SIG-M5 treated with dmso at 0.1 percent for 504 hours (cell line): ENCODE measurements at regions not wholly inside any gene's neighbourhood (a gene's known extent, or its start where the extent isn't known, plus 50 kb on each side); places are given as distances from the start of the nearest gene placed in this dataset.

ENCODE experiments used
- DNase-seq: peaks from one replicate; lab custom pipeline; 2025; ENCODE audit not compliant: unreplicated experiment; lab: John Stamatoyannopoulos, UW

DNA sequence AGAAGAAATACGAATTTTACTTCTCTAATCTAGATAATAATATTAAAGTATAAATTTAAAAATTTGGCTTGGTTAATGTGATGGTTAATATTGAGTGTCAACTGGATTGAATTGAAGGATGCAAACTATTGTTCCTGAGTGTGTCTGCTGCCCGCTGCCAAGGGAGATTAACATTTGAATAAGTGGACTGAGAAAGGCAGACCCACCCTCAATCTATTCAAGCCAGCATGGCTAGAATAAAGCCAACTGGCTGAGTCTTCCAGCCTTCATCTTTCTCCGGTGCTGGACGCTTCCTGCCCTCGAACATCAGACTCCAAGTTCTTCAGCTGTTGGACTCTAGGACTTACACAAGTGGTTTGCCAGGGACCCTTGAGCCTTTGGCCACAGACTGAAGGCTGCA is 152.7 kb downstream of the TBXT start:
- DNase-seq, result no peak

DNA sequence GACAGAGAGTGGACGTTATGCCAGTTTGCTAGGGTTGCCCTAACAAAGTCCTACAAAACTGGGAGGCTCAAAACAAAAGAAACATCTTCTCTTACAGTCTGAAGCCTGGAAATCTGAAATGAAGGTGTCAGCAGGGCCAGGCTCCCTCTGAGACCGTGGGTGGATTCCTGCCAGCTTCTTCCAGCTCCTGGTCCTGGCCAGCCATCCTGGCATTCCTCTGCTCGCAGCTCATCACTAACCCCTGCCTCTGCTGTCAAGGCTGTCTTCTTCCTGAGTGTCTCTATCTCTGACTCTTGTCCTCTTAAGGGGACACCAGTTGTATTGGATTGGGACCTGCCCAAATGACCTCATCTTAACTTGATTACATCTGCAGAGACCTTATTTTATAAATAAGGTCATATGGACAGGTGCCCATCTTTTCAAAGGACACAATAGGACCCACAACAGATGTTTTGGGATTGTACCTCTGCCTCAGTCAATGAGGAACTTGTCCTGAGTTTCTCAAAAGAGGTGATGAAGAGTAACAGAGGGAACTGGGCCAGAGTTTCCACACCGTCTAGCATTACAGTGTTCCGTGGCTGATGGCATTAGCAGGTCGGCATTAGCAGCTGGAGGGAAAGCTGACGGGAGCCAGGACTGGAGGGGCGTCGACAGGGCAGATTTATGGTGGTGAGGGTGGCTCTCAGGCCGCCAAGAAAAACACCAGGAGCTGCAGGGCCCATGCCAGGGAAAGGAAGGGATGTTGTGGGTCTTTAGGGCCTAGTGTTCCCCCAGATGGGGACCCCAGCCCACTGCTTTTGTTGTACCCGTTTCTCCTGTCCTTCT is 157.3 kb downstream of the TBXT start:
- DNase-seq, result no peak

DNA sequence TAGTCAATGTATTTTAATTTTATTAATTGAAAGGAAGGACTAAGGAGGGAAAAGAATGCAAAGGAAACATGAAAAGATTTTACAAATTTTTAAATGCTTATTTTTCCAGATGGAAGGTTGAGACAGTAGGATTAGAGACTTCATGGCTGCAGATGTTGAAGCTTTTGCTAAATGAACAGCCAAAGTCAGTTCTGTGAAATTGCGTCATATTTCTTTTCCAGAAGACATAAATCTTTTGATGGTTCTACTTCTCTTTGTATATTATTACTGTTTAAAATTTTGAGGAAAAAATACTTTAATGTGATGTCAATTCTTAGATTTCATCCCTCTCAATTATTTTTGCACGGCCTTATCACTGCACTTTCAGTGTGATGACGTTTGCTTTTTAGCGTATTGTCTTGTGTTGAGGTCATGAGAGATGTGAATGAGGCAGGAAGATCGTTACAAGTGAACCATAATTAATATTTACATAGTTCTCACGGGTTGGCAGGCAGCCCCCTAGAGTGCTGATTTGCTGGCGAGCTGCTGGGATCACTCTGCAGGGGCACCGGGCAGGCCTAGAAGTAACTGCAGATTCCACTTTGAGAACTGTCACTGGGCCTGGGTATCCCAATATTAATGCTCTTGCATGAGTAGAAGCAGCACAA is 158.1 kb downstream of the TBXT start:
- no peak for DNase-seq

DNA sequence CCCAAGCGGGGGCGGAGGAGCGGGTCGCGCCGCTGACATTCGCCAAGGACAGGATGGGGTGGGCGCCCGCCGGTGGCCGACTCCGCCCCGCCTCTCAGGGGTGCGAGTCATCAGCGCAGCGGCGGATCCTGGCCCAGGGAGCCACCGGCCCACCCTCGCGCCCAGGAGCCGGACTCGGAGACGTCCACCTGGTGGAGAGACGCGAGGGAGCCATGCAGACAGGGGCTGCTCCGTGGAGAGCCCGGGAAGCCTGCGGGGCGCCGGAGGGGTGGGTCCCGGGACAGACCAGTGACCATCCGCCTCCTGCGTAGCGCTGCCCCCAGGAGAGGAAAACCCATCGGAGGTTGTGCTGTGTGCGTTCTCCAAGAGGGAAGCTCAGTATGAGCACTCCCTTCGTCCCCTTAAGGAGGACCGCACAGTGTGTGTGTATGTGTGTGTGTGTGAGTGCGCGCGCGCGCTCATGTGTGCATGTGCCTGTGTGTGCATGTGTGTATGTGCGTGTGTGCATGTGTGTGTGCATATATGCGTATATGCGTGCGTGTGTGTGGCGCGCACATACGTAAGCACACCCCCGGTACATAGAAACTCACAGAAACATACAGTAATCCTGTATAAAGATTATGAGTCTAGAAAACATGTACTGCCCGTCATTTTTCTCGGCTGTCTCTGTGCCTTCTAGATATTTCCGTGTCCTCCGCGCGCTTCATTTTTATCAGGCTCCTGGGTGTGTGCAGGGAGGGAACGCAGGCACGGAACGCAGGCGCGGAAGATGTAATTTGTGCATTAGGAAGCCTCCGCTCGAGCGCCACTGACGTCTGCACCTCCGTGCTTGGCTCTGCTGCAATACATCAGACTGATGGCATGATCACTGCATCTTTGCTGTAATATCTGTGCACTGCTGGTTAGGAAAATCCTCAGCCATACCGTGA is 158.9 kb downstream of the TBXT start:
- DNase-seq, result no peak

DNA sequence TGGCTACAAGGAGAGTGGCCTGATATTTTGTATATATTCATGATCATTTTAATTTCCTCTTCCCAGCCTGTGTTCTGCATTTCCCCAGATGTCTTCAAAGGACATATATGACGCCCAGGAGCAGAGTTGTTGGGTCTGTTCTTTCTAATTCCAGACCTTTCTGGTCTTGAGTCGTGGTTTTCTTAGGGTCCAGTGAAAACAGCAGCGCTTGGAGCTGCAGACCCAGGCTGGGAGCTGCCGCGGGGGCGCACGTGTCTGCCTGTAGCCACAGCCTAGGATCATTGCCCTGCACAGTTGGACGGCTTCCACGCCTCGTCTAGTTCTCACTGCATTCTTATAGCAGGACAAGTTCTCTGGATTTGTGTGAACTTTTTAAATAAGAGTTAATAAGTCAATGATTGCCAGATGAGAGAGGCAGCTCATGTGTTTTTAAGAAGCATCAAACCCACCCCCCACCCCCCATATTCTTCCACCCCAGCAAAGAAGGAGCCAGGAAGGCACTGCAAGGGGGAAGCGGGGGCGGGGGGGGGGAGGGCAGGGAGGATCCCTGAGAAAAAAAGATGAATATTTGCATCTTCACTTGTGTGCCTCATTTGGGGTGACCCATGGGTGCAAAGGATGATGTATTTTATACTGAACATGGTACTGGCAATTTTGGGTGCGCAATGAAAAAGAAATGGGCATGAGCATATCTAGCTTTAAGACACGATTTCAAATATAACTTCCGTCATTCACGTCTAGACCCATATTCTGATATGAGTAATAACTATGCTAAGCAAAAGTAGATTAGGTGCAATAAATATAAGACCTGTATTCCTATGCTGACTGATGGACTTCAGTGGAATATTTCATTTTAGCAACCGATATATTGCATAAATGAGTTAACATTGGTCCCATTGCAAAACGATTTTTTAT is 160.0 kb downstream of the TBXT start:
- no peak for DNase-seq

DNA sequence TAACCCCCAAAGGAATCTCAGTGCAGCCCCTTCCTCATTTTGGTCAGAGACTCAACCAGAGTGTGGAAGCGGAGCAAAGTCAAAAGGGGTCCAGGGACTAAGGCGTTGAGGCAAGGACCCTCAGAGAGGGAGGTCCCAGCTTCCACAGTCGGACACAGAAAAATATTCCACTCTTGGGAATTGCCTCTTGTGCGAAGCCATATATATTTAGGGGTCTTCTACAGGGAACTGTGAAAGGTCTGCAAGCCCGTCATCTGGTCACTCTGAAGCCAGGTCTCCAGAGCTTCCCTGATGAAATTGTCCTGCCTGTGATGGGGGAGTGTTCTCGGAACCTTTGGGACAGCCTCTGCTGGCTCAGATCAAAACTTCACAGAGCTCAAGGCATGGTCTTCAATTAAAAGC is 160.8 kb downstream of the TBXT start:
- no peak for DNase-seq

DNA sequence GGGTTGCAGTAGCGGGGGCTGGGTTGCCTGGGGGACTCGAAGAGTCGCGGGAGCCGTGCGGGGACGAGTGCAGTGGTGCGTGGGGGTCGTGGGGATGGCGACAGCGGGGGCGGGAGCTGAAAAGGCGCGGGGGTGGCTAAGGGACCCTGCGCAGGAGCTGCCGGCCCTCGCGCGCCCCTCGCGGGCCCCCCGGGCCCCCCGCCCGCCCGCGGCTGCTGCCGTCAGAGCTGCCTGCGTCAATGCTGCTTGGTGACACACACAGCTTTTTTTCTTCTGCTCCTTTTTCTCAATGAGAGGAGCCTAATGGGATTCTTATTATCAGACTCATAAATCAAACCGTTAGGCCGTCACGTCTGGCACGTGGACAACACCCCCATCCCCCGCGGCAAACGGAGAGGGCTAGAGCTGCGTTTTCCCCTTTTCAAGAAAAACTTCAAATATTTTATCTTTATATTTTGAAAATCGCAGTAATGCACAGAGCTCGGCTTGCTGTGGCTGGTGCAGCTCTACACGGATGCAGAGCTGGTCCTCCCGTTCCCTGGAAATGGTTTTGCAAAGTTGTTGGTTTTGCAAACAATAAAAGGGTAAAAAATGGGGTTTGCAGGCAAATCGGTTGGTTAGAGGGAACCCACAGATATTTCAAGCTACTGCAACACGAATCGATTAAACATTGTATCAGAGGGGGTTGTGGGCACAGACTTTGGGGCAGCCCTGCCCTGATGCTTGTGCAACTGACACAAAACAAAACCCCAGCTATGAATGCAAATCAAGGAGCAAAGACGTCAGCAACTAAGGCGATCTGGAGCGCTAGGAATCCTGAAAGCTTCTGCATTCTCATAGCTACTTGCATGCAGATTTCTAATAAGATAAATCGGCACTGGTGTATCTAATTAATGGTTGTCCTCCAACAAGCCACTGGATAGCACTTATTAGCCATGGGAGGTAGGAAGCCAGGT is 161.4 kb downstream of the TBXT start:
- no peak for DNase-seq

DNA sequence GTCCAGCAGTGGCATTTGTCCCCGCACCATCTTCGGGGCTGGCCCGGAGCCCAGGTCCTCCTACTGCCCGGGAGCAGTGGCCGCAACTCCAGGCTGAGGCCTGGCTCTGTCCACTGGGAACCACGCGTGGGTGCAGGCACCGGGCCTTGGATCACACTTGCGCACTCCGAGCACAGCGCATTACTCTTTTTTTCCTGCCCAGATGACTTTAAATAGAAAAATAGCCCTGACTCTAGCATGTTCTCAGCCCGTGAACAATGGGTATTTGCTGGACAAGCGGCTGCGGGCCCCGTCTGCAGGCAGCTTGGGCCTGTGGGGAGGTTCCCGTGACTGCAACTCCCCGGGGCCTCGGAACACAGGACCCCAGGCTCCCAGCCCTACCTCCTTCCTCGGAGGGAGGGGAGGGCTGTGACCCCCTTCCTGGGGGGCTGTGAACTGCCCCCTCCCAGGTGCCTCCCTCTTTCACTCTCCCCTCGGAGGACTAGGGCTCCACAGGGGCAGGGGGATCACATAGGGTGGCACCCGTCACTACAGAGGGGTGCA is 162.2 kb downstream of the TBXT start:
- DNase-seq, result no peak

DNA sequence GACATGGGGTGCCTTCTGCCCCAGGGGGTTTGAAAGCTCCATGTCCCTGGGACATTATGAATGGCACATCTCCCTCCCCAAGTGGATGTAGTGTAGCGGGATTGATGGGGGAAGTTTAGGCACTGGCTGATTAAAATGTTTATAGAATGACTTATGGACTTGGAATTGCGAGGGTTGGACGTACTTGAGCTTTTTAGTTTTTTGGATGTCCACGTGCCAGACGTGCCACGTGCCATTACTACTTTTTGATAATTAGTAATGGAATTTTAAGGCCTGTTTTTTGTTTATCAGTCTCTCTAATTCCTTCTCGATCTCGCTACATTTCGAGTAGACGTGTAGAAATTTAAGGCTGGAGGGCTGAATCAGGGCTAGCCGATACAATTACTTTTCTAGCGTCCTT is 162.8 kb downstream of the TBXT start:
- DNase-seq, result no peak

DNA sequence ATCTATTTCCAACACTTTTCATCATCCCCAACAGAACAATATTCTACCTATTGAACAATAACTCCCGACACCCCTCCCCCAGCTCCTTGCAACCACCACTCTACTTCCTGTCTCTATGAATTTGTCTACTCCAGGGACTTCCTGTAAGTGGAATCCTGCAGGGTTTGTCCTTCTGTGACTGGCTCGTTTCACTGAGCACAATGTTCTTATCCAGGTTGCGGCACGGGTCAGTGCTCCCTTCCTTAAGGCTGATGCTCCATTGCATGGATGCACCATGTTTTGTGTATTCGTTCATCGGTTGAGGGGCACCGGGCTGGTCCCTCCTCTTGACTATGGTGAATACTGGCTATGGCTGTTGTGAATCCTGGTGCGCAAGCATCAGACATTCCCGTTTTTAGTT is 163.2 kb downstream of the TBXT start:
- no peak for DNase-seq

DNA sequence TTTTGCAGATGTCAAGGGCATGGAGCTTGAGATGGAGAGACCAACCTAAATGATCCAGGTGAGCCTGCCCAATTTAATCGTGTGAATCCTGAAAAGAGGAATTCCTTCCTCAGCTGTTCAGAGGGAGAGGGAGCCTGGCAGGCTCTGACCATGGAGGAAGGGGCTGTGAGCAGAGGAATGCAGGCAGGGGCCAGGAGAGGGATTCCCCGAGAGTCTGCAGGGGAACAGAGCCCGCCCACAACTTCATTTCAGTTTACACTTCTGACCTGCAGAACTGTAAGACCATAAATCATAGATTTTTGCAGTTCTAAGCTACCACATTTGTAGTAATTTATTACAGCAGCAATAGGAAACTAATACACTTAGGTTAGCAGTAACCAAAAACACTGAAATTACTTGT is 164.1 kb downstream of the TBXT start:
- no peak for DNase-seq

DNA sequence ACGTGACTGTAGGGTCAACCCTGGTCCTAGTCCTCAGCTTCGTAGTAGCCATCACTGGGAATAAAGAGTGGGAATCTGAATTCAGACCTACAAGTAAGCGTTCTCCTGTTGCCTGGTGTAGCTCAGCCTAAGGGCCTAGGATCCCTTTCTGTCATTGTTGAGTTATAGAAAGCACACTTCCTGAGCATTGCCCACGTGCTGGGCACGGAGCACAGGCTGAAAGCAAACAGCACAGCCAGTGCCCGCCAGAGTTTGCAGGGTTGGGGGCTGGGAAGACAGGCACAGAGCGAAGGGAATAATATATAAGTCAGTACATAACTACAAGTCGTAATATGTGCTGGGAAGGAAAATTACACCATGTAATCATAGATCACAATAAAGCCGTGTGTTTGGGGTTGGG is 166.3 kb downstream of the TBXT start:
- no peak for DNase-seq

DNA sequence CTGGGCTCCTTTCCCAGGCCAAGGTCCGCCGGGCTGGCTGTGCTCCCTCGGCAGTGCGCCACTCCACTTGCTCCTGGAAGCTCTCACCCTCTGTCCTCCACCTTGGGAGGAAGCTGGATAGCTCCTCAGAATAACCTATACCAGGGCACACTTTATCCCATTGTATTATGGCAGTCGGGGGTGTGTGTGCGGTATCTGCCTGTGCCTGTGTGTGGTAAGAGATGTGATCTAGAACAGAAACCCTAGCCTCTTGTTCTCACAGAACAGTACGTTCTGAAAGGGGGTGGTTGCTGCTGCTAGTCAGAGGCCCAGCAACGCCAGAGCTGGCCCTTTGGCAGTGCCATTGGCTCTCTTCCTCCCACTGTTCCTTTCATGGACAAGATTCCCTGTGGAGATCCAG is 168.4 kb downstream of the TBXT start:
- no peak for DNase-seq

DNA sequence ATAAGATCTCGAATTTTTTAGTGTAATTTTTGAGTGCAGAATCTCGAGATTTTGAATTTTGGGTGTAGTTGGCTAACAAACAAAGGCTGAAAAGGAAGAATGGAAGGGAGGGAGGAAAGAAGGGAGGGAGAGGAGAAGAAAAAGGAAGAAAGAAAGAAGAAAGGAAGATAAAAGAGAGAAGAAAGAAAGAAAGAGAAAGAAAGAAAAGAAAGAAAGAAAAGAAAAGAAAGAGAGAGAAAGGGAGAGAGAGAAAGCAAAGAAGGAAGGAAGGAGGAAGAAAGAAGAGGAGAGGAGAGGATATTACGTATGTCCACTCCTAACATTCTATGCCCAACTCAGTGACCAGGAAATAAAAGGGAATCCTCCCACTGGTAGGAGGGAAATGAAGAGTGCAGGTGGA is 169.6 kb downstream of the TBXT start:
- no peak for DNase-seq

DNA sequence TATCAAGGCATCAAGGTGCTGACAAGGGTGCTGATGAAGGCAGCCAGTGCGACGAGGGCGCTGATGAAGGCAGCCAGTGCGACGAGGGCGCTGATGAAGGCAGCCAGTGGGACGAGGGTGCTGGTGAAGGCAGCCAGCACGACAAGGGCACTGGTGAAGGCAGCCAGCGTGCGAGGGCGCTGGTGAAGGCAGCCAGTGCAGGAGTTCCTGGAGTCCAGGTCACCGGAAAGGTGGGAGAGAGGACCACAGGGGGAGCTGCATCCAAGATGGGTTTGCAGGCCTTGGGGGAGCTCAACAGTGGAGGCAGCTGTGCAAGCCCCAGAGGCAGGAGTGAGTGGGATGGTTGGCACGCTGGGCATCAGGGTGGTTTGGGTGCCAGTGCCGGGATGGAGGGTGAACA is 176.3 kb downstream of the TBXT start:
- no peak for DNase-seq

DNA sequence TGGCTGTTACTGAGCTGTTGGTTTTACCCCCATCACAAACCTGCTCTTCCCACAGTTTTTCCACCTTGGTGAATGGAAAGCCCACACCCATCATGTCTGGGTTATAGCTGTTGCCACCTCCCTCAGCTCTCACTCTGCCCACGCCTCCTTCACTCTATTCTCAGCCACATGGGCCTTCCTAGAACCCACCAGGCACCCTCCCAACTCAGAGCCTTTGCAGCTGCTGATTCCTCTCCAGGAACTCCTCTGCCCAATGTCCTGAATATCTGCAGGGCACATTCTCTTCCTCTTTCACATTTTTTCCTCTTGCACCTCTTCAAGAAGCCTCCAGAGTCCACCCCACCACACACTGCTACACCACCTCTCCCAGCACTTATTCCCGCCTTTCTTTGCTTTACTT is 177.4 kb downstream of the TBXT start:
- no peak for DNase-seq

DNA sequence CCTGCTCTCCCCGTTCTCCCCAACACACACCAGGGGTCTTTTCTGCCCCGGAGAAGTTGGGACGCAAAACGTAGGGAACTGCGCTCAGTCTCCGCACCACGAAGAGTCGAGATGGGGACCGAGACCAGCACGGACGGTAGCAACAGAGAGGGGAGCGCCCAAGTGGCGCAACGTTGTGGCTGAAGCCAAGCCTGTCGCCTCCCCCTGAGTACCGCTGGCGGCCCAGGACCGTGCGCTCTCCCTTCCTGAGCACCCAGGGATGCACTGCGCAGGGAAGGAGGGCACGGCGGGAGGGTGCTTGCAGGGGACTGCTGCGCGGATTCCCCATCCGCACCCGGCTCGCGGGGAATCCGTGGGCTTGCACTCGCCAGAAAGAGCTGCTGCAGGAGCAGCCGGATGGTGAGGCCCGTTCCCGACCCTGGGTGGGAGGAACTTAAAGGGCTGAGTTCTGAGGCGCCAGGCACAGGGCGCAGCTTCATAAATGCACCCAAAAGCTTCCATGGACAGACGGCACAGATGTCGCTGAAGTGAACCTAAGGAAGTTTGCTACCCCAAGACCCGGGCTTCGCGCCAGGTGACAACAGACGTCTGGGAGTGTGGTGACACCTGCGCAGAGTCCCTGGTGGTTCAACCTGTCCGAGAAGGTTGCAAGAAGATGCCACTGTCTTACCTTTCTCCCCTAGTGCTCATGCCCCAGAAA is 178.7 kb downstream of the TBXT start:
- no peak for DNase-seq

DNA sequence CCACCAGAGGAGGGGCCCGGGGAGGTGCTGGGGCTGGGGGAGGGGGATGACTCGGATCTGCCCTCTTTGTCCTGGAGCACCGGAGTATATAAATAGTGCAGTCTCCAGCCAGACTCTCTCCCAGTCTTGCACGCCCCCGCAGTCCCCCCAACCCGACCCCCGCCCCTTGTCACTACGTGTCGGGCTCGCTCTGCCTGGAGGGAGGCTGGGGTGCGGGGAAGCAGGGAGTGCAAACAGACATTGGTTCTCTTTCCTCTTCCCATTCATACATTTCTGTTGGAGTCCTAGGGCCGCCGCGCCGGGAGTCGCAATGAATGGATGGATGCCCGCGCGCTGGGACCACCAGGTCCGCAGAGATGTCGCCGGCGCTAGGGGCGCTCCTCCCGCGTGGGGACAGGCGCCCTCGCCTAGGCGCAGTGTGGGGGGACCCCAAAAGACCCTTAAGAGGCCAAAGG is 179.3 kb downstream of the TBXT start:
- no peak for DNase-seq
